ENCODE measurements at regions not wholly inside any gene's neighbourhood (a gene's known extent, or its start where the extent isn't known, plus 50 kb on each side); places are given as distances from the start of the nearest gene placed in this dataset.

DNA sequence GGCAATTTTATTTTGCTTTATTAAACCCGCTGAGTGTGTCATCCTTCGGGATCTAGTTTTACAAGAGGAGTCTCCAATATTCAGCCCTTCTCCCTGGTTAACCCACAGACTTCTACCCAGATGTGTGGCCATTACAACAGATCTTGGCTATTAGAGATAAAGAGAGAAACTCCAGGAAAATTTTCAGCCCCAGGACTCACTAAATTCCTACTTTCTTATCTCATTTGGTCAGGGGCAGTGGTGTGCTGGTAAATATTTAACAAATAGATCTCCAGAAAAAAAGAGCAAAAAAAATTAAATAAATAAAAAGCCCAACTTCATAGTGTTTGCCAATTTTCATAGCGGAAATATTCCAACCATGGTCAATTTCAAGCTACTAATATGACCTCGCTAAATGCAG, 168.4 kb downstream of the RND3 start:
- TF ChIP-seq, protein P1, sequence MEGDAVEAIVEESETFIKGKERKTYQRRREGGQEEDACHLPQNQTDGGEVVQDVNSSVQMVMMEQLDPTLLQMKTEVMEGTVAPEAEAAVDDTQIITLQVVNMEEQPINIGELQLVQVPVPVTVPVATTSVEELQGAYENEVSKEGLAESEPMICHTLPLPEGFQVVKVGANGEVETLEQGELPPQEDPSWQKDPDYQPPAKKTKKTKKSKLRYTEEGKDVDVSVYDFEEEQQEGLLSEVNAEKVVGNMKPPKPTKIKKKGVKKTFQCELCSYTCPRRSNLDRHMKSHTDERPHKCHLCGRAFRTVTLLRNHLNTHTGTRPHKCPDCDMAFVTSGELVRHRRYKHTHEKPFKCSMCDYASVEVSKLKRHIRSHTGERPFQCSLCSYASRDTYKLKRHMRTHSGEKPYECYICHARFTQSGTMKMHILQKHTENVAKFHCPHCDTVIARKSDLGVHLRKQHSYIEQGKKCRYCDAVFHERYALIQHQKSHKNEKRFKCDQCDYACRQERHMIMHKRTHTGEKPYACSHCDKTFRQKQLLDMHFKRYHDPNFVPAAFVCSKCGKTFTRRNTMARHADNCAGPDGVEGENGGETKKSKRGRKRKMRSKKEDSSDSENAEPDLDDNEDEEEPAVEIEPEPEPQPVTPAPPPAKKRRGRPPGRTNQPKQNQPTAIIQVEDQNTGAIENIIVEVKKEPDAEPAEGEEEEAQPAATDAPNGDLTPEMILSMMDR (IDR thresholded peaks at IDR 0.05), result no peak
- no peak for TF ChIP-seq POLR2A (IDR thresholded peaks at IDR 0.05)
- TF ChIP-seq EP300 (IDR thresholded peaks at IDR 0.05; ENCODE audit: low read depth), result no peak
